ENCODE measurements at regions not wholly inside any gene's neighbourhood (a gene's known extent, or its start where the extent isn't known, plus 50 kb on each side); places are given as distances from the start of the nearest gene placed in this dataset.

DNA sequence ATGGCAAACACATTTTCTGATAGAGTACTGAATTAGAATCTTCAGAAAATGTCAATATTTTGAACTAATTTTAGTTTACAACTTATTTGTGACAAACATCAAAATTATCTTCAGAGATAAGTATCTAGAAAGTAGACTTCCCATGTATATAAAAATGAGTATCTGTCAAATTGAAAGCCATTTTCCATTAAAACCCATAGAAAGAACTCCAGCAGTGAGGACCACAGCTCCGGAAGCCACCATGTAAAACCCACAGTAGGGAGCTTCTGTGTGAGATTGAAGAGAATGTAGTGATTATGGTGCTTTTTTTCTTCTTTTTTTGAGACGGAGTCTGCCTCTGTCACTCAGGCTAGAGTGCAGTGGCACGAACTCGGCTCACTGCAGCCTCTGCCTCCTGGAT, 687.0 kb downstream of the TYW1 start:
- H3K9me3 Mint-ChIP-seq, result peaks cover 6 to 13% of the 10 kb centered on the region in 2 donors
- no peaks in the 10 kb centered on the region for H3K27me3 Mint-ChIP-seq (ENCODE audit: low read depth)
- DNase-seq, result no peak
- no peak overlapping the region for H3K27ac Mint-ChIP-seq
- no peaks in the 10 kb centered on the region for H3K36me3 Mint-ChIP-seq (ENCODE audit: insufficient read depth in 2 of 2)
- no peak for ATAC-seq (replicated peaks in 1 of 2)
- H3K4me1 Mint-ChIP-seq (ENCODE audit: low read depth), result no peaks in the 10 kb centered on the region
- no peak overlapping the region for H3K4me3 Mint-ChIP-seq

DNA sequence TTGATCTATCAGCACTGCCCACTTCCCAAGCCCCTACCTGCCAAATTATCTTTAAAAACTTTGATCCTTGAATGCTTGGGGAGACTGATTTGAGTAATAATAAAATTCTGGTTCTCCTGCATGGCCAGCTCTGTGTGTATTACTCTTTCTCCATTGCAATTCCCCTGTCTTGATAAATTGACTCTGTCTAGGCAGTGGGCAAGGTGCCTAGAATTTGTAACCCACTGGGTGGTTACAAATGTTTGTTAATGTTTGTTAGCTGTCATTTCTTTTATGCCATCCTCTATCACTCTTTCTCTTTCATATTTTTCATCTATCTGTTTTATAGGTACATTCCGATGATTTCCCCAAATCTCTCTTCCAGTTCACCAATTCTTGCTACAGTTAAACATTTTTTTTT, 694.1 kb downstream of the TYW1 start:
- no peak overlapping the region for H3K27ac Mint-ChIP-seq
- DNase-seq, result no peak
- H3K4me1 Mint-ChIP-seq (ENCODE audit: low read depth), result no peaks in the 10 kb centered on the region
- no peak for ATAC-seq (replicated peaks in 1 of 2)
- peaks cover 5 to 9% of the 10 kb centered on the region in 2 donors for H3K9me3 Mint-ChIP-seq
- H3K4me3 Mint-ChIP-seq, result no peak overlapping the region
- no peaks in the 10 kb centered on the region for H3K36me3 Mint-ChIP-seq (ENCODE audit: insufficient read depth in 2 of 2)
- H3K27me3 Mint-ChIP-seq (ENCODE audit: low read depth), result no peaks in the 10 kb centered on the region

DNA sequence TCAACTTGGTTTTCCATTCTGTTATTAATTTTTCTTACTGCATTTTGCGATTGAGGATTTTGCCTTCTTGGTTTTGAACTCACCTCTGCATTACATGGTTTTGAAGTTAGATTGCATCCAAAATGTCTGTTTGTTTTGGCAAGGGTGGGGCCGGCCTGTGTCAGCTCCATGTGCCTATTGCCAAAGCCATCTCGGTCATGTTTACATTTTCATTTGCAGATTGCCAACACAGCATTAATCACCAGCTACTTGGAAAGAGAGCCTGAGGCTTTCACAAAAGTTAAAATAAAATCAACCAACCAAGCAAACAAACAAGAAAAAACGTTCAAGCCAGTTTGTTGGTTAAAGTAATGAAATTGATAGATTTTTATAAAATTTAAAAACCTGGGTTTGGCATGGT, 695.8 kb downstream of the TYW1 start:
- no peak overlapping the region for H3K27ac Mint-ChIP-seq
- no peaks in the 10 kb centered on the region for H3K4me1 Mint-ChIP-seq (ENCODE audit: low read depth)
- no peak for ATAC-seq (replicated peaks in 1 of 2)
- H3K9me3 Mint-ChIP-seq, result peaks cover 3 to 18% of the 10 kb centered on the region in 2 donors
- peaks cover 0 to 4% of the 10 kb centered on the region in 2 donors for H3K36me3 Mint-ChIP-seq (ENCODE audit: insufficient read depth in 2 of 2)
- H3K27me3 Mint-ChIP-seq (ENCODE audit: low read depth), result no peaks in the 10 kb centered on the region
- H3K4me3 Mint-ChIP-seq, result no peak overlapping the region
- no peak for DNase-seq

DNA sequence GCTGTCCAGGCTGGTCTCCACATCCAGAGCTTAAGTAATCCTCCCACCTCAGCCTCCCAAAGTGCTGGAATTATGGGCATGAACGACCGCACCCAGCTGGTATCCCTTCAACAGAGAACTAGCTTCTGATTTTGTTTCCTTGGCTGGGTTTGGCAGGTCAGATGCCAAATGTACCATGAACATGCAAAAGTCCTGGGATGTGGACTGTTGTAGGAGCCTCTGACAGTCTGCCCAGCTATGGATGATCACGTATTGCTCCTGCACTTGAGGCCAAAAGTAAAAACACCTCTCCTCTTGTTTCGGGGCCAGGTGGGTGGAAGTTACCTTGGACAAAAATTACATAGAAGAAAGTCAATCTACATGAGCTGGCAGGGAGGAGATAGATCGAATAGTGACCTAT, 699.5 kb downstream of the TYW1 start:
- DNase-seq (no peak), ATAC-seq (replicated peaks in 1 of 2) (no peak)
- Mint-ChIP-seq H3K36me3 (ENCODE audit: insufficient read depth in 2 of 2) (peaks cover 0 to 4% of the 10 kb centered on the region in 2 donors), H3K9me3 (peaks cover 6 to 13% of the 10 kb centered on the region in 2 donors), H3K27ac (no peak overlapping the region), H3K27me3 (ENCODE audit: low read depth) (no peaks in the 10 kb centered on the region), H3K4me3 (no peak overlapping the region), H3K4me1 (ENCODE audit: low read depth) (no peaks in the 10 kb centered on the region)

DNA sequence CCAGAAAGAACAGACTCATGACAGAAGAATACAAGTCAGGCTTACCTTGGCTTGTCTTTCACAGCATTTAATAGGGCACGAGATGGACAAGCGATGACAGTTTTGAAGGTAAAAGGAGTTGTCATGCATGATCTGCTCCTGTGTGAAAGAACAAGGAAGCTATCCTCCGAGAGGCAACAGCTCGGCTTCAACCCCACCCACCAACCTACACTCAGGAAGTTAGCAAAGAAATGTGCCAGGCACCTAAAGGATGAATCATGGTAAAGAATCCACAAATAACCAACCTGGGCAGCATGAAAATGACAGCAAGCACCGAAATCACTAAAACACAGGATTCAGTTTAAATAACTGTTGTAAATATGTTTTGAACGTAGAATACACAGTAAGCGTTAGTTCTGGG, 700.2 kb downstream of the TYW1 start:
- H3K27ac Mint-ChIP-seq, result no peak overlapping the region
- H3K4me1 Mint-ChIP-seq (ENCODE audit: low read depth), result no peaks in the 10 kb centered on the region
- H3K36me3 Mint-ChIP-seq (ENCODE audit: insufficient read depth in 2 of 2), result peaks cover 0 to 4% of the 10 kb centered on the region in 2 donors
- H3K9me3 Mint-ChIP-seq, result peaks cover 10 to 12% of the 10 kb centered on the region in 2 donors
- DNase-seq (no peak), ATAC-seq (replicated peaks in 1 of 2) (no peak)
- H3K27me3 Mint-ChIP-seq (ENCODE audit: low read depth), result no peaks in the 10 kb centered on the region
- H3K4me3 Mint-ChIP-seq, result no peak overlapping the region

DNA sequence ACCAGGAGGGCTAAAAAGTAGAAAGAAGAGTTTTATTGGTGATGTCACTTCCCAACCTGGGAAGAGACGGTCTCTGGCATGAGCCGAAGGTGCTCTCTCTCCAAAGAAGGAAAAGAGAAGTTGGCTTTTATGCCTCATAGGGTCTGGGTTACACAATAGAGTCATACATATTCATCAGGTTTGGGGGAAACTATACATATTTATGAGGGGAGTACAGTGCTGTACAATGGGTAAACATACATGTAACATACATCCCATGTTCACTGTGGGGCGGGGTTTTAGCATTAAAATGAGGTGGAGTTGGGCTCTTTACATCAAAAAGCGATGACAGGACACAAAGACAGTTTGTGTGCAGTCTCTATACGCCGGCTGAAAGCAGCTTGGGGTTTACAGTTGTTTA, 701.7 kb downstream of the TYW1 start:
- peaks cover 10 to 15% of the 10 kb centered on the region in 2 donors for H3K9me3 Mint-ChIP-seq
- H3K4me3 Mint-ChIP-seq, result no peak overlapping the region
- no peak for DNase-seq
- H3K4me1 Mint-ChIP-seq (ENCODE audit: low read depth), result no peaks in the 10 kb centered on the region
- no peak for ATAC-seq (replicated peaks in 1 of 2)
- H3K36me3 Mint-ChIP-seq (ENCODE audit: insufficient read depth in 2 of 2), result peaks cover 0 to 4% of the 10 kb centered on the region in 2 donors
- no peak overlapping the region for H3K27ac Mint-ChIP-seq
- H3K27me3 Mint-ChIP-seq (ENCODE audit: low read depth), result no peaks in the 10 kb centered on the region

DNA sequence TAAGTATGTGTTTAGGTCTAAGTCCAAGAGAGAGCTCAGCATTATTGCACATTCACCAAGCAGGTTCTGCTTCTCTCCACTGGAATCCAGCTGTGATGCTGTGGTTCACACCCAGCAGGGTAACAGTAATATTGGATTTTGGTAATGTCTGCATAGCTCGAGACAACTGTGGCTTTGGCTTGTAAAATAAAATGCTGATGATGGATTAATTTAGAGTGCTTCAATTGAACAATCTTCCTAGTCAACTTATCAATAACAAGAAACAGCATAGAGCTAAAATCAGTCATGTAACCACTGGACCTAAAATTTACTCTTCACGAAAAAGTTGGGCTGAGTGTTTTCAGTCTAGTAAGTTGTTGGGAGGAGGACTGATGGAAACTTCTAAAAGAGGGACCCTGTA, 709.2 kb downstream of the TYW1 start:
- H3K9me3 Mint-ChIP-seq, result peaks cover 18 to 20% of the 10 kb centered on the region in 2 donors
- peaks cover 0 to 3% of the 10 kb centered on the region in 2 donors for H3K36me3 Mint-ChIP-seq (ENCODE audit: insufficient read depth in 2 of 2)
- no peak for DNase-seq
- ATAC-seq (replicated peaks in 1 of 2), result no peak
- no peak overlapping the region for H3K27ac Mint-ChIP-seq
- no peak overlapping the region for H3K4me3 Mint-ChIP-seq
- H3K4me1 Mint-ChIP-seq (ENCODE audit: low read depth), result no peaks in the 10 kb centered on the region
- no peaks in the 10 kb centered on the region for H3K27me3 Mint-ChIP-seq (ENCODE audit: low read depth)

DNA sequence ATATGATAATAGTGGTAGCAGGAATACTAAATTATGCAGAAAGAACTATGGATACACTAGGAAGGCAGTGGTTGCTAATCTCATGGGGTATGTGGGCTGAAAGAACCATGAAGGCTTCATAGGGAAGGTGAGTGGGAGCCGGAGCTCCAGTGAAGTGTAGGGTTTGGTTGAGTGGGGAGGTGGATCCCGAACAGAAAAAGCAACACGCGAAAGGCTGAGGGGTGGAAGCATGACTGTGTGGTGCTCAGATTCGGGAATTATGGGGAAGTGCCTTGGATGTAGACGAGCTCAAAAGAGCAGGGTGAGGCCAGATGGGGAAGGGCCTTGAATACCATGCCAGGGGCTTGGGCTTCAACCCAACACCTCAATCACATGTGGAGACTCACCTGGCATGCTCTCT, 715.1 kb downstream of the TYW1 start:
- H3K27me3 Mint-ChIP-seq (ENCODE audit: low read depth), result no peaks in the 10 kb centered on the region
- DNase-seq, result no peak
- no peak overlapping the region for H3K27ac Mint-ChIP-seq
- no peak for ATAC-seq (replicated peaks in 1 of 2)
- peaks cover 0 to 2% of the 10 kb centered on the region in 2 donors for H3K36me3 Mint-ChIP-seq (ENCODE audit: insufficient read depth in 2 of 2)
- peaks cover 13 to 16% of the 10 kb centered on the region in 2 donors for H3K9me3 Mint-ChIP-seq
- no peak overlapping the region for H3K4me3 Mint-ChIP-seq
- no peaks in the 10 kb centered on the region for H3K4me1 Mint-ChIP-seq (ENCODE audit: low read depth)

DNA sequence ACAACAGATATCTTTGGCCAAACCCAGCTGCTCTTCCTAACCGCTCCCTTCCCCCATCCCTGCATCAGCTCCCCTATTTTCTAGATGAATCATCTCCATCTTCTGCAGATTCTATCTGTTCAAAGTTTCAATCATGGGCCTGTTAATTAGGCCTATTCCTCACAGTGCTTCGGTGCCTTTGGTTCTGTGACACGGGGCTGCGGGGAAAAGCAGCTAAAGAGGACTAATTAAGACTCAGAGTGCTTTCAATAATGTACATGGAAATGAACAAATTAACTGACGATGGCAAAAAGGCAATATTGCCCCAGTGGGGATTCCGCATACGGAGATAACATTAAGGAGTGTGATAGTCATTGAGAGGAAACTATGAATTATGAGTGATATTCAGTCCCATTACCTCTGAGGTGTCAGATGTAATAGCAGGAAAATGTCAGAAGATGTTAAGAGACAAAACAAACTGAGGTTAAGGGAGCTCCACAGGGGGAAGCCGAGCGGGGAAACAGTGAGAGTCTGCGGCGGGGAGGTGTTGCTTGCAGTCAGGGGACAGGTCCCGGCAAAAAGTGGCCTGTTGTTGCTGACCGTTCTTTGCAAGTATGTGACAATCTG, 716.9 kb downstream of the TYW1 start:
- Mint-ChIP-seq H3K27ac (no peak overlapping the region), H3K4me3 (no peak overlapping the region), H3K4me1 (ENCODE audit: low read depth) (no peaks in the 10 kb centered on the region), H3K36me3 (ENCODE audit: insufficient read depth in 2 of 2) (peaks cover 0 to 1% of the 10 kb centered on the region in 2 donors), H3K27me3 (ENCODE audit: low read depth) (no peaks in the 10 kb centered on the region), H3K9me3 (peaks cover 9 to 15% of the 10 kb centered on the region in 2 donors)
- ATAC-seq (replicated peaks in 1 of 2) (no peak), DNase-seq (no peak)

DNA sequence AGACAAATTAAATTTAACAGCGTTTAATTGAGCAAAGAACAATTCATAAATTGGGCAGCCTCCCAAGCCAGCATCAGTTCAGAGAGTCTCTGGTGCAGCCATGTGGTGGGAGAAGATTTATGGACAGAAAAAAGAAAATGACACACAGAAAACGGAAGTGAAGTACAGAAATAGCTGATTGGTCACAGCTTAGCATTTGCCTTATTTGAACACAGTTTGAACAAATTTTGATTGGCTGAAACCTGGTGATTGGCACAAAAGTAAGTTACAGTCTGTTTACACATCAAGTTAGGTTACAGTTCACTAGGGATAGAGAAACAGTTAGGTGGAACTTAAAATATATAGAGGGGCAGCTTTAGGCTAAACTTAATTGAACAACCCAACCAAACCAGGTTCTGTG, 720.1 kb downstream of the TYW1 start:
- no peak for ATAC-seq (replicated peaks in 1 of 2)
- H3K27ac Mint-ChIP-seq, result no peak overlapping the region
- DNase-seq, result no peak
- peaks cover under 1 to 4% of the 10 kb centered on the region in 2 donors for H3K9me3 Mint-ChIP-seq
- H3K4me3 Mint-ChIP-seq, result no peak overlapping the region
- no peaks in the 10 kb centered on the region for H3K27me3 Mint-ChIP-seq (ENCODE audit: low read depth)
- H3K36me3 Mint-ChIP-seq (ENCODE audit: insufficient read depth in 2 of 2), result no peaks in the 10 kb centered on the region
- H3K4me1 Mint-ChIP-seq (ENCODE audit: low read depth), result no peaks in the 10 kb centered on the region

DNA sequence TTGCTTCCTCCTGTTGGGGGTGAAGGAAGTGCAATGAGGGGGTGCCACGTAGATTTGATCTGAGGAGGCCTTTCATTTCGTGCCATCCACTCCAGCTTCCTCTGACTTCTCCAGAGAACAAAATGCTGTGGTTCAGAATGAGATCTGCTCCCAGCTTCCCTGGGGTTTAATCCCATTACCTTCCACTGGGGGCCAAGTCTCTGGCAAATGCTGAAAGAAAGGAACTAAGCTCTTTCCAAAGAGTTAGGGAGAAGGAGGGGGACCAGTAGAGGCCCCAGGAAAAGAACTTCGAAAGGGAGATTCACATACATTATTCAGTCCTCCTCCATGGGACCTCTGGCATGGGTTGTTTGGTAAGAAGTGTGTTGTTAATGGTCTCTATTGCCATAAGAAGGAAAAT, 727.0 kb downstream of the TYW1 start:
- Mint-ChIP-seq H3K36me3 (ENCODE audit: insufficient read depth in 2 of 2) (peaks cover 0 to 2% of the 10 kb centered on the region in 2 donors), H3K4me1 (ENCODE audit: low read depth) (no peaks in the 10 kb centered on the region), H3K27me3 (ENCODE audit: low read depth) (no peaks in the 10 kb centered on the region), H3K9me3 (peaks cover 4 to 7% of the 10 kb centered on the region in 2 donors), H3K27ac (no peak overlapping the region), H3K4me3 (no peak overlapping the region)
- no peak for DNase-seq
- no peak for ATAC-seq (replicated peaks in 1 of 2)

DNA sequence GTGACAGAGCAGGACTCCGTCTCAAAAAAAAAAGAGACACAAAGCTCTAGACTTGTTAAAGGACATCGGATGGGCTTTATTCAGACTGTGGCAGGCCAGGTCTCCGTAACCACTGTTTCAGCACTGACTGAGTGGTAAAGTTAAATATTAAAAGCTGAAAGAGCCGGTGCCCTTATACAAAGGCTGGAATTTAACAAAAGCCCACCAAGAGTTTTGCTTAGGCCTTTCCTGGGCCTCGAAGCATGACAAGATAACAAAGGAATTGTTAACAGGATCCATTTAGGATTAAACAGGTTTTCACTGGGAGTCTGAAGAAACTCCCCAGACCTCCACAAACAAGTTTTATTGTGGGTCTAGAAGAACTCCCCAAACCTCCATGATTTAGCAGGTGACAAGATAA, 727.8 kb downstream of the TYW1 start:
- H3K36me3 Mint-ChIP-seq (ENCODE audit: insufficient read depth in 2 of 2), result peaks cover 0 to 2% of the 10 kb centered on the region in 2 donors
- no peak for DNase-seq
- no peak overlapping the region for H3K27ac Mint-ChIP-seq
- H3K4me3 Mint-ChIP-seq, result no peak overlapping the region
- H3K9me3 Mint-ChIP-seq, result peaks cover 4 to 7% of the 10 kb centered on the region in 2 donors
- H3K27me3 Mint-ChIP-seq (ENCODE audit: low read depth), result no peaks in the 10 kb centered on the region
- ATAC-seq (replicated peaks in 1 of 2), result no peak
- no peaks in the 10 kb centered on the region for H3K4me1 Mint-ChIP-seq (ENCODE audit: low read depth)

DNA sequence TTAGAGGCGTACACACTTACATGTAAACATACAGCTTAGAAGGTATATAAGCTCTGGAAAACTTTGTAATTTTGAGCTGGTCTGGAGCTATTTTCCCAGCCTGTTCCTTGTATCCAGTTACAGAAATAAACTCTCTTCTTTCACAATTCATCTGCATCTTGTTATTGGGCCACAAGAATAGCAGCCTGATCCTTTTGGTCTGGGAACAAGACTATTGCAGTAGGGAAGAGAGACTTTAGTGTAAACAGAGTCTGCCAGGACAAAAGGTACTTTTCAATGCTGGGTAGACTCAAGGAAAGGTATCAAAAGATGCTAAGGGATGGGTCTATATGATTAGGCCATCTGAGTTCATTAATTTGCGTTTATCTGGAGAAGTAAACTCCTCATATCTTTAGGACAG, 728.3 kb downstream of the TYW1 start:
- ATAC-seq (replicated peaks in 1 of 2) (no peak), DNase-seq (no peak)
- peaks cover 4 to 7% of the 10 kb centered on the region in 2 donors for H3K9me3 Mint-ChIP-seq
- H3K36me3 Mint-ChIP-seq (ENCODE audit: insufficient read depth in 2 of 2), result peaks cover 0 to 2% of the 10 kb centered on the region in 2 donors
- H3K27me3 Mint-ChIP-seq (ENCODE audit: low read depth), result no peaks in the 10 kb centered on the region
- H3K4me3 Mint-ChIP-seq, result no peak overlapping the region
- no peaks in the 10 kb centered on the region for H3K4me1 Mint-ChIP-seq (ENCODE audit: low read depth)
- H3K27ac Mint-ChIP-seq, result no peak overlapping the region

DNA sequence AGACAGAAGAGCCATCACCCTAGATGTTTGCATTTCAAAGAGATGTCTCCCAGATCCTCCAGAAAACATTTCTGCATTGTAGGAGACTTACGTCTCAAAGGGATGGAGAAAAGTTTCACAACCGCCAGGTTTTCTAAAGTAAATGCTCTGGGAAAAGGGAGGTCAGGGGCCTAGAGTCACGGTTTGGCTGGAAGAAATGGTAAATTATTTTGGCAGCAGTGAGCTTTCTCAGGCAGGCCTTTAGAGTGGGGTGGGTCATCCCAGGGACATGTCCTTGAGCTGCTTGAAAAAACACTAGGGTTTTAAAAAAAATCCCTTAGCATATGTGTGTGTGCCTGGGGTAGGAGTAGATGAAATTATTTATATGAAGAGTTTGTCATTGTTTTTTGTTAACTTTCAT, 728.8 kb downstream of the TYW1 start:
- ATAC-seq (replicated peaks in 1 of 2), result no peak
- Mint-ChIP-seq H3K9me3 (peaks cover 4 to 7% of the 10 kb centered on the region in 2 donors), H3K4me3 (no peak overlapping the region), H3K27me3 (ENCODE audit: low read depth) (no peaks in the 10 kb centered on the region), H3K27ac (no peak overlapping the region), H3K36me3 (ENCODE audit: insufficient read depth in 2 of 2) (peaks cover 0 to 2% of the 10 kb centered on the region in 2 donors), H3K4me1 (ENCODE audit: low read depth) (no peaks in the 10 kb centered on the region)
- DNase-seq, result no peak

Measured in activated T-cell treated with anti-CD3 and anti-CD28 coated beads, Interleukin-2, amount 50 U/mL, for 72 hours (primary cell).